H1 (cell line): ENCODE measurements at regions not wholly inside any gene's neighbourhood (a gene's known extent, or its start where the extent isn't known, plus 50 kb on each side); places are given as distances from the start of the nearest gene placed in this dataset.

Experiments
- BACH1 ChIP-seq: IDR thresholded peaks from 2 replicates; pipeline ENCODE4 v1.6.1; 2012; ENCODE audit warnings: low read length, improper control_type of control experiment
- CHD7 ChIP-seq: fragments of 300-600 bp; sonication (generic); IDR thresholded peaks from 2 replicates; pipeline ENCODE4 v1.7.1; 2012; ENCODE audit warnings: low read length, moderate library complexity, mild to moderate bottlenecking, inconsistent platforms; ENCODE audit not compliant: insufficient replicate concordance
- EZH2 ChIP-seq: fragments of 200-600 bp; sonication (generic); IDR thresholded peaks from 2 replicates; pipeline ENCODE4 v1.7.1; 2012; ENCODE audit warnings: low read depth, mild to moderate bottlenecking, moderate library complexity, low read length, inconsistent platforms; ENCODE audit not compliant: severe bottlenecking
- JUN ChIP-seq: IDR thresholded peaks from 2 replicates; pipeline ENCODE4 v1.6.1; 2011; ENCODE audit warnings: low read depth, mild to moderate bottlenecking, improper control_type of control experiment, low read length
- KDM5A ChIP-seq: fragments of 200-600 bp; IDR thresholded peaks from 2 replicates; pipeline ENCODE4 v1.7.1; 2012; ENCODE audit warnings: mild to moderate bottlenecking, low read length, inconsistent platforms, mixed read lengths

GRCh38 chr4:112896609-112897190 lies 152.8 kb upstream of the ANK2 start (continued):
- no peak for TF ChIP-seq CHD7
- no peak for TF ChIP-seq JUN
- TF ChIP-seq EZH2 = no peak
- TF ChIP-seq KDM5A = no peak
- no peak for TF ChIP-seq BACH1
